ENCODE measurements at regions not wholly inside any gene's neighbourhood (a gene's known extent, or its start where the extent isn't known, plus 50 kb on each side); places are given as distances from the start of the nearest gene placed in this dataset.

DNA sequence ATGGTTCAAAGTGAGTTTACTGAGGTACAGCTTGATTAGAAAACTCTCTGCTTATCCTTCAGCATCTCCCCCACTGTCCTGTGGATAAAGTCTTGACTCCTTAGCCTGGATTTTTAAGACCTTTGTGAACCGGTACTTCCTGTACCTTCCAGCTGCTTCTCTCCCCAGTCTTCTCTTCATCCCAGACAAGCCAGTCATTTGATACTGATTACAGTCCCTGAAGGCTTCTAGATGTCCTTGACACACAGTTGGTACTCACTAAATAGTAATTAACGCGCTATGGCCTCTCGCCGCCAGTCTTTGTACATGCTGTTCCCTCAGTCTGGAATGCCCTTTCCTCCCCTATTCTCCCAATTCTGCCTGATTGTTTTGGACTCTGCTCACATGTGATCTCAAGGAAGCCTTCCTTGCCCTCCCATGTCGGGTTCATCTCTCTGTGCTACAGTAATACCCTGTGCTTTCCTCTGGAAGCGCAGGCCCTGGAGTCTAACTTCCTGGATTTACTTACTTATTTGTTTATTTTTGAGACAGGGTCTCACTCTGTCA lies 50.6 kb upstream of the PTGR2 start:
- H3K4me2 ChIP-seq (ENCODE audit: insufficient read depth, low read length): no peak overlapping the region
- no peak overlapping the region for H3K9ac ChIP-seq (ENCODE audit: low read depth, low read length)
- no peak overlapping the region for H3K4me3 ChIP-seq (ENCODE audit: low read depth in 1 of 2, low read length in 2 of 2)
- H3K9me3 ChIP-seq (ENCODE audit: insufficient read depth, low read length, severe bottlenecking): no peaks in the 10 kb centered on the region
- no peak overlapping the region for H2AFZ ChIP-seq (ENCODE audit: low read depth, low read length)
- ATAC-seq (ENCODE audit: insufficient read depth, low read depth) (no peak), DNase-seq (no peak)
- no peak overlapping the region for H3K27ac ChIP-seq (ENCODE audit: low read length)
- no peaks in the 10 kb centered on the region for H3K27me3 ChIP-seq (ENCODE audit: insufficient read depth, low read length, poor library complexity)
- no peaks in the 10 kb centered on the region for H3K4me1 ChIP-seq (ENCODE audit: insufficient read depth, low read length)
- H3K36me3 ChIP-seq (ENCODE audit: insufficient read depth, low read length): no peaks in the 10 kb centered on the region
- H4K20me1 ChIP-seq (ENCODE audit: insufficient read depth, low read length): no peaks in the 10 kb centered on the region
- no peaks in the 10 kb centered on the region for H3K79me2 ChIP-seq (ENCODE audit: insufficient read depth, low read length)
- TF ChIP-seq, protein P1, sequence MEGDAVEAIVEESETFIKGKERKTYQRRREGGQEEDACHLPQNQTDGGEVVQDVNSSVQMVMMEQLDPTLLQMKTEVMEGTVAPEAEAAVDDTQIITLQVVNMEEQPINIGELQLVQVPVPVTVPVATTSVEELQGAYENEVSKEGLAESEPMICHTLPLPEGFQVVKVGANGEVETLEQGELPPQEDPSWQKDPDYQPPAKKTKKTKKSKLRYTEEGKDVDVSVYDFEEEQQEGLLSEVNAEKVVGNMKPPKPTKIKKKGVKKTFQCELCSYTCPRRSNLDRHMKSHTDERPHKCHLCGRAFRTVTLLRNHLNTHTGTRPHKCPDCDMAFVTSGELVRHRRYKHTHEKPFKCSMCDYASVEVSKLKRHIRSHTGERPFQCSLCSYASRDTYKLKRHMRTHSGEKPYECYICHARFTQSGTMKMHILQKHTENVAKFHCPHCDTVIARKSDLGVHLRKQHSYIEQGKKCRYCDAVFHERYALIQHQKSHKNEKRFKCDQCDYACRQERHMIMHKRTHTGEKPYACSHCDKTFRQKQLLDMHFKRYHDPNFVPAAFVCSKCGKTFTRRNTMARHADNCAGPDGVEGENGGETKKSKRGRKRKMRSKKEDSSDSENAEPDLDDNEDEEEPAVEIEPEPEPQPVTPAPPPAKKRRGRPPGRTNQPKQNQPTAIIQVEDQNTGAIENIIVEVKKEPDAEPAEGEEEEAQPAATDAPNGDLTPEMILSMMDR (IDR thresholded peaks at IDR 0.05; ENCODE audit: borderline replicate concordance, extremely low read depth, low read length, poor library complexity, severe bottlenecking): no peak
- no peak for TF ChIP-seq EZH2 (IDR thresholded peaks at IDR 0.05; ENCODE audit: borderline replicate concordance, low read depth, low read length, severe bottlenecking)

DNA sequence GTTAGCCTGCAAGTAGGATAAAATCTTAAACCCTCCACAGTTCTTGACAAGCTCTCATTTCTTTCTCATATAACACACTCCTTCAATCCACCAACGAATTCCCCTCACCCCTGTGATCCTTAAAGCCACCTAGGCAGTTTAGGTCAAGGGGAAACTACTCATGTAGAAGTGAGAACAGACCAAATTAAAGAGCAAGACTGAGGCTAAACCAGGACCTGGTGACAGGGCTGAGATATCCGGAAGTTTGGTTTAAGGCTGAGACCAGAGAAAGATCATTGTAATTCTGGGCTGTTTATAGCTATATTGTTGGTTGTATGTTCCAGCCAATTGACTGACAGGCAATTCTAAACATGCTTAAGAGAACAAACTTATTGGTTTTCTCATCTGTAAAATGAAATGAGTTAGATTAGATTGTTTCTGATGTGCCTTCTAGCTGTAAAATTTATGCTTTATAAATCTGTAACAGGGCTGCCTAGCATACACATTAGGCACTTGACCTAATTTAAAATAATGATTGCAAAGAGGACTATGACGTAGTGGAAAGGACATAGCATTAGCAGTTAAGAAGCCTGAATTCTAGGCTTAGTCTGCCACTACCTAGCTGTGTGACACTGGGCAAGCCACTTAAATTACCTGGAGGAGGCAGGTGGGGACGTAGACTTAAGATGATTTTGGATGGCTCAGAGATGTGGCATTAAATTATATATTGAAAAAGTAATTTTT lies 53.9 kb upstream of the PTGR2 start:
- Histone ChIP-seq H3K36me3 (ENCODE audit: insufficient read depth, low read length) (no peaks in the 10 kb centered on the region), H3K4me1 (ENCODE audit: insufficient read depth, low read length) (no peaks in the 10 kb centered on the region), H3K79me2 (ENCODE audit: insufficient read depth, low read length) (no peaks in the 10 kb centered on the region), H3K4me2 (ENCODE audit: insufficient read depth, low read length) (no peak overlapping the region), H3K27ac (ENCODE audit: low read length) (no peak overlapping the region), H3K27me3 (ENCODE audit: insufficient read depth, low read length, poor library complexity) (no peaks in the 10 kb centered on the region), H3K9ac (ENCODE audit: low read depth, low read length) (no peak overlapping the region), H3K9me3 (ENCODE audit: insufficient read depth, low read length, severe bottlenecking) (no peaks in the 10 kb centered on the region), H4K20me1 (ENCODE audit: insufficient read depth, low read length) (no peaks in the 10 kb centered on the region), H3K4me3 (ENCODE audit: low read depth in 1 of 2, low read length in 2 of 2) (no peak overlapping the region), H2AFZ (ENCODE audit: low read depth, low read length) (no peak overlapping the region)
- TF ChIP-seq, protein P1 (IDR thresholded peaks at IDR 0.05; ENCODE audit: borderline replicate concordance, extremely low read depth, low read length, poor library complexity, severe bottlenecking): no peak
- TF ChIP-seq EZH2 (IDR thresholded peaks at IDR 0.05; ENCODE audit: borderline replicate concordance, low read depth, low read length, severe bottlenecking): no peak
- ATAC-seq (ENCODE audit: insufficient read depth, low read depth): no peak
- DNase-seq: no peak

DNA sequence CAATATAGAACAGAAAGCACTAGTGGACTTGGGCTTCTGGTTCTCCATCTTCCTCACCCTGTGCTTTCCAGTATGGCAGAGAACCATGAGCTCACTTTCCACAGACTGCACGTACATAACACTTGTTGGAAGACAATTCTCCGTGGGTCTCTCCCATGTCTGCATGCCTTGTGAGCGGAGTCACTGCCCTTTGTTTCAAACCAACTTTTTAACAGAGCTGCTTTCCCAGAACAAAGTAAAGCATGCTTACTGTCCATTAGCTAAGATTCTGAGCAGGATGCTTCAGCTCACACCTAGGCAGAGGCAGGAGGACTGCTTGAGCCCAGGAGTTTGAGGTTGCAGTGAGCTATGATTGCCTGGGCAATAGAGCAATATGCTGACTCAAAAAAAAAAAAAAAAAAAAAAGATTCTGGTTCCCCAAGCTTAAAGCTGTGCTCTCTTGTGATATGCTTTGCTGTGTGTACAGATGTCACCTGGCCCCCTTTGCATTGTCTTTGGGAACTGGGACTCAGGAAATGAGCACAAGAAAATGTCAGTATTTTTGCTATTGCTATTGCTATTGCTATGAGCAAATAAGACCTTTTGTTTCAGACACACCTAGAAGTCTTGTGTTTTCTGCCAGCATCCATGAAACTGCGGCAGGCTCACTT lies 54.6 kb upstream of the PTGR2 start:
- Histone ChIP-seq H3K4me1 (ENCODE audit: insufficient read depth, low read length) (no peaks in the 10 kb centered on the region), H3K4me3 (ENCODE audit: low read depth in 1 of 2, low read length in 2 of 2) (no peak overlapping the region), H3K27me3 (ENCODE audit: insufficient read depth, low read length, poor library complexity) (no peaks in the 10 kb centered on the region), H3K79me2 (ENCODE audit: insufficient read depth, low read length) (no peaks in the 10 kb centered on the region), H3K9me3 (ENCODE audit: insufficient read depth, low read length, severe bottlenecking) (no peaks in the 10 kb centered on the region), H2AFZ (ENCODE audit: low read depth, low read length) (no peak overlapping the region), H3K4me2 (ENCODE audit: insufficient read depth, low read length) (no peak overlapping the region), H4K20me1 (ENCODE audit: insufficient read depth, low read length) (no peaks in the 10 kb centered on the region), H3K9ac (ENCODE audit: low read depth, low read length) (no peak overlapping the region), H3K27ac (ENCODE audit: low read length) (no peak overlapping the region), H3K36me3 (ENCODE audit: insufficient read depth, low read length) (no peaks in the 10 kb centered on the region)
- DNase-seq (no peak), ATAC-seq (ENCODE audit: insufficient read depth, low read depth) (no peak)
- TF ChIP-seq, protein P1 (IDR thresholded peaks at IDR 0.05; ENCODE audit: borderline replicate concordance, extremely low read depth, low read length, poor library complexity, severe bottlenecking): no peak
- TF ChIP-seq EZH2 (IDR thresholded peaks at IDR 0.05; ENCODE audit: borderline replicate concordance, low read depth, low read length, severe bottlenecking): no peak
